B cell (primary cell): ENCODE measurements at regions not wholly inside any gene's neighbourhood (a gene's known extent, or its start where the extent isn't known, plus 50 kb on each side); places are given as distances from the start of the nearest gene placed in this dataset.

Experiments used
- CTCF ChIP-seq: fragments of 200-600 bp; IDR thresholded peaks from one replicate; pipeline ENCODE4 v1.8.0; 2022; ENCODE audit warnings: antibody characterized with exemption, mild to moderate bottlenecking
- EZH2 ChIP-seq: IDR thresholded peaks from 2 replicates; pipeline ENCODE4 v1.6.1; 2012; ENCODE audit warnings: borderline replicate concordance, low read depth, mild to moderate bottlenecking, moderate library complexity, low read length; ENCODE audit not compliant: insufficient read depth, poor library complexity, severe bottlenecking

DNA sequence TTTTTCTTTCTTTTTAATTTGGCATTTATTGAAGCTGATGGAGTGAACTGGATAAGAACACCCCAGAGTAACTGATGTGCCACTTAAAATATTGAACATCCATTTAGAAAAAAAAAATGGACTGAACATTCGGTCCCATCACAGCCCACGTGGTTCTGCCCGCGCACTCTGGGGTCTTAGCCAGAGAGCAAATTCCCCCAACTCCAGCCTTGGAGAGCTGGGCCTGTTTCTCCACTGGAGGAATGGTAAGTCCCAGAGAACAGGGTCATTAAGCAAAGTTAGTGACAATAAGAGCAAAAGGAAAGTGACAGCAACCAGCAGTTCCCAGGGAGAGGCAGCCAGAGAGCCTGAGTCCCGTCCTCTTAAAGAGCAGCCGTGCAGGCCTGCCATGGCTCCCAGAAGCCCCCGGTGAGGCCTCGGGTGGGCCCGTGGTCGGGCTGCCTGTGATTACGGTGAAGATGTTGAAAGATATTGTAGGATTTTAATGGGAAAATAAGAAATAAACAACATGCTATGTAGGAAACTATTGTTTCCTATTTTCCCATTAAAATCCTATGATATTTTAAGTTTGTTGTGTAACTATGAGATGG, 487.9 kb upstream of the MKI67 start:
- no peak for TF ChIP-seq CTCF
- no peak for TF ChIP-seq EZH2
